H9 (cell line): ENCODE measurements at regions not wholly inside any gene's neighbourhood (a gene's known extent, or its start where the extent isn't known, plus 50 kb on each side); places are given as distances from the start of the nearest gene placed in this dataset.

Source experiments
- DNase-seq: peaks from one replicate; pipeline ENCODE4 v3.0.0-alpha.2; 2017
- H2AFZ ChIP-seq: one replicate; pipeline ENCODE4 v1.6.1; 2013; ENCODE audit warnings: mild to moderate bottlenecking, low read length, control low read depth, moderate library complexity
- H2AK5ac ChIP-seq: 2 replicates; pipeline ENCODE4 v1.6.1; 2013; ENCODE audit warnings: low read length, control low read depth, mixed read lengths; ENCODE audit not compliant: insufficient read length
- H2BK120ac ChIP-seq: one replicate; pipeline ENCODE4 v1.6.1; 2013; ENCODE audit warnings: low read depth, mild to moderate bottlenecking, low read length, control low read depth, inconsistent platforms; ENCODE audit not compliant: poor library complexity, severe bottlenecking
- H2BK12ac ChIP-seq: 2 replicates; pipeline ENCODE4 v1.6.1; 2013; ENCODE audit warnings: low read length, control low read depth, mixed read lengths, low read depth; ENCODE audit not compliant: insufficient read length
- H2BK15ac ChIP-seq: 2 replicates; pipeline ENCODE4 v1.6.1; 2013; ENCODE audit warnings: low read depth, low read length, control low read depth
- H2BK20ac ChIP-seq: one replicate; pipeline ENCODE4 v1.6.1; 2013; ENCODE audit warnings: low read depth, mild to moderate bottlenecking, low read length, control low read depth, inconsistent platforms; ENCODE audit not compliant: poor library complexity, severe bottlenecking
- H2BK5ac ChIP-seq: 2 replicates; pipeline ENCODE4 v1.6.1; 2013; ENCODE audit warnings: low read length, control low read depth, mixed read lengths; ENCODE audit not compliant: insufficient read length
- H3K14ac ChIP-seq: 2 replicates; pipeline ENCODE4 v1.6.1; 2013; ENCODE audit warnings: low read length, control low read depth; ENCODE audit not compliant: insufficient read depth
- H3K18ac ChIP-seq: 2 replicates; pipeline ENCODE4 v1.6.1; 2013; ENCODE audit warnings: low read depth, mild to moderate bottlenecking, mixed read lengths, low read length, control low read depth; ENCODE audit not compliant: insufficient read length
- H3K23ac ChIP-seq: 2 replicates; pipeline ENCODE4 v1.6.1; 2013; ENCODE audit warnings: low read length, control low read depth, mixed read lengths, low read depth; ENCODE audit not compliant: insufficient read length
- H3K23me2 ChIP-seq: 2 replicates; pipeline ENCODE4 v1.6.1; 2013; ENCODE audit warnings: low read depth, mild to moderate bottlenecking, mixed read lengths, low read length, control low read depth; ENCODE audit not compliant: insufficient read length, poor library complexity, severe bottlenecking
- H3K27ac ChIP-seq: 2 replicates; pipeline ENCODE4 v1.5.1; 2013; ENCODE audit warnings: low read length, control low read depth, mixed read lengths, low read depth; ENCODE audit not compliant: insufficient read length
- H3K27me3 ChIP-seq: 2 replicates; pipeline ENCODE4 v1.6.1; 2013; ENCODE audit warnings: low read length, control low read depth, inconsistent platforms; ENCODE audit not compliant: insufficient read depth
- H3K4ac ChIP-seq: 2 replicates; pipeline ENCODE4 v1.6.1; 2013; ENCODE audit warnings: low read depth, mild to moderate bottlenecking, control low read depth, inconsistent platforms, low read length, moderate library complexity
- H3K4me1 ChIP-seq: 2 replicates; pipeline ENCODE4 v1.6.1; 2013; ENCODE audit warnings: low read length, control low read depth, inconsistent platforms; ENCODE audit not compliant: insufficient read depth
- H3K4me2 ChIP-seq: 2 replicates; pipeline ENCODE4 v1.6.1; 2013; ENCODE audit warnings: low read length, control low read depth, mixed read lengths; ENCODE audit not compliant: insufficient read length, insufficient read depth
- H3K56ac ChIP-seq: 2 replicates; pipeline ENCODE4 v1.6.1; 2013; ENCODE audit warnings: low read depth, mild to moderate bottlenecking, mixed read lengths, low read length, control low read depth; ENCODE audit not compliant: insufficient read length
- H3K79me1 ChIP-seq: 2 replicates; pipeline ENCODE4 v1.6.1; 2013; ENCODE audit warnings: low read depth, mild to moderate bottlenecking, moderate library complexity, low read length, control low read depth, inconsistent platforms; ENCODE audit not compliant: insufficient read depth, poor library complexity, severe bottlenecking
- H3K79me2 ChIP-seq: 2 replicates; pipeline ENCODE4 v1.6.1; 2013; ENCODE audit warnings: low read length, control low read depth, inconsistent platforms; ENCODE audit not compliant: insufficient read depth
- H3K9ac ChIP-seq: 2 replicates; pipeline ENCODE4 v1.6.1; 2013; ENCODE audit warnings: low read length, control low read depth, mixed read lengths; ENCODE audit not compliant: insufficient read length; ENCODE audit errors: extremely low read depth
- H3K9me3 ChIP-seq: one replicate; pipeline ENCODE4 v1.6.1; 2013; ENCODE audit warnings: low read depth, low read length, inconsistent platforms; ENCODE audit not compliant: control insufficient read depth
- H3T11ph ChIP-seq: one replicate; pipeline ENCODE4 v1.6.1; 2013; ENCODE audit warnings: mild to moderate bottlenecking, low read length, control low read depth, inconsistent platforms
- H4K20me1 ChIP-seq: one replicate; pipeline ENCODE4 v1.6.1; 2013; ENCODE audit not compliant: control insufficient read depth, insufficient read length, insufficient read depth
- H4K5ac ChIP-seq: 2 replicates; pipeline ENCODE4 v1.6.1; 2013; ENCODE audit warnings: low read depth, mild to moderate bottlenecking, mixed read lengths, low read length, control low read depth; ENCODE audit not compliant: insufficient read length
- H4K8ac ChIP-seq: replicated peaks from 2 replicates; pipeline ENCODE4 v1.6.1; 2013; ENCODE audit warnings: low read length, control low read depth, mixed read lengths, low read depth; ENCODE audit not compliant: insufficient read length
- H4K91ac ChIP-seq: 2 replicates; pipeline ENCODE4 v1.6.1; 2013; ENCODE audit warnings: low read depth, mild to moderate bottlenecking, moderate library complexity, mixed read lengths, low read length, control low read depth; ENCODE audit not compliant: insufficient read length
- H3K27ac Mint-ChIP-seq, 3 experiments: 2 replicates in 2 of 3; 3 replicates in 1 of 3; pipeline ENCODE4 v1.8.0; 2020 to 2021; ENCODE audit warnings: mixed read lengths in 3 of 3, mild to moderate bottlenecking in 1 of 3, moderate library complexity in 1 of 3
- H3K27me3 Mint-ChIP-seq: 2 replicates; pipeline ENCODE4 v1.8.0; 2021; ENCODE audit warnings: low read depth, mild to moderate bottlenecking, moderate library complexity, mixed read lengths
- H3K36me3 Mint-ChIP-seq, 3 experiments: 2 replicates in 2 of 3; 3 replicates in 1 of 3; pipeline ENCODE4 v1.8.0; 2020 to 2021; ENCODE audit warnings: low read depth in 3 of 3, mixed read lengths in 3 of 3; ENCODE audit not compliant: insufficient read depth in 1 of 3
- H3K4me1 Mint-ChIP-seq, 2 experiments: 2 replicates each; pipeline ENCODE4 v1.8.0; 2020; ENCODE audit warnings: mixed read lengths in 2 of 2
- H3K4me3 Mint-ChIP-seq, 2 experiments: 2 replicates in 1 of 2; 3 replicates in 1 of 2; pipeline ENCODE4 v1.8.0; 2020 to 2021; ENCODE audit warnings: mild to moderate bottlenecking in 2 of 2, mixed read lengths in 2 of 2, moderate library complexity in 1 of 2
- H3K9me3 Mint-ChIP-seq, 2 experiments: 2 replicates in 1 of 2; 3 replicates in 1 of 2; pipeline ENCODE4 v1.8.0; 2020; ENCODE audit warnings: mild to moderate bottlenecking in 2 of 2, mixed read lengths in 2 of 2, moderate library complexity in 1 of 2
- WGBS: extraction: QIAGEN DNeasy Blood & Tissue Kit; methylation state at CpG from one replicate; pipeline ENCODE4 v1.1.7; 2013; ENCODE audit warnings: missing lambda C conversion rate, low lambda C conversion rate, mixed read lengths; ENCODE audit not compliant: insufficient read length; ENCODE audit errors: extremely low coverage; 5-methylcytosine and 5-hydroxymethylcytosine counted together
- TF ChIP-seq, protein P1 (sequence below): fragments of 200-600 bp; sonication (generic); conservative IDR thresholded peaks from 3 replicates; pipeline ENCODE4 v1.8.0; 2021; ENCODE audit warnings: antibody characterized with exemption, mild to moderate bottlenecking

DNA sequence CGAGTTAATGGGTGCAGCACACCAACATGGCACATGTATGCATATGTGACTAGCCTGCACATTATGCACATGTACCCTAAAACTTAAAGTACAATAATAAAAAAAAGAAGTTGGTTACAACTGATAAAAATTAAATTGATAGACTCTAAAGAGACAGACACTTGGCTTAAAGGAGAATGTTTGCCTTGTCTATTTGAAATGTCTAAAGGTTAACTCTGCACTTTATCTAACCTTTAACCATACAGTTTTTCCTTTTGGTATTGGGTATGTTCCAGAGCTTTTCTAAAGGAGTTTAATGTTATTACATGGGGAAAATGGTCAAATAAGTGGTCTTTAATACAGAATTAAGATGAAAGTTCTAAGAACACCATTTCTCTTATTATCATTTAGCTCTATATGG, 145.1 kb upstream of the HCCS start:
- Histone ChIP-seq H3K79me2 (no peaks in the 10 kb centered on the region), H2AFZ (no peak overlapping the region), H3K9ac (no peak overlapping the region), H3K14ac (no peak overlapping the region), H2BK15ac (no peak overlapping the region), H2BK120ac (no peak overlapping the region), H3K18ac (no peak overlapping the region), H3K4me2 (no peak overlapping the region), H4K8ac (no peak overlapping the region), H3K27me3 (no peaks in the 10 kb centered on the region), H2BK5ac (no peak overlapping the region), H3K23ac (no peak overlapping the region), H3K79me1 (no peaks in the 10 kb centered on the region), H3K23me2 (no peaks in the 10 kb centered on the region), H3K9me3 (no peaks in the 10 kb centered on the region), H3K4ac (no peak overlapping the region), H3K56ac (no peak overlapping the region), H3K4me1 (no peaks in the 10 kb centered on the region), H3T11ph (no peak overlapping the region), H3K27ac (no peak overlapping the region), H2BK12ac (no peak overlapping the region), H2AK5ac (no peak overlapping the region), H4K91ac (no peak overlapping the region), H2BK20ac (no peak overlapping the region), H4K5ac (no peak overlapping the region), H4K20me1 (no peaks in the 10 kb centered on the region)
- WGBS = no CpG with 5 or more reads among the region's 1 CpG
- Mint-ChIP-seq H3K4me3 (no peak overlapping the region), H3K27me3 (no peaks in the 10 kb centered on the region), H3K4me1 (peaks cover 0 to 2% of the 10 kb centered on the region in 2 experiments; a peak in 2 of 4 replicates), H3K9me3 (peaks cover 32% of the 10 kb centered on the region in 2 experiments), H3K27ac (no peak overlapping the region), H3K36me3 (no peaks in the 10 kb centered on the region; a peak in 2 of 7 replicates)
- TF ChIP-seq, protein P1, sequence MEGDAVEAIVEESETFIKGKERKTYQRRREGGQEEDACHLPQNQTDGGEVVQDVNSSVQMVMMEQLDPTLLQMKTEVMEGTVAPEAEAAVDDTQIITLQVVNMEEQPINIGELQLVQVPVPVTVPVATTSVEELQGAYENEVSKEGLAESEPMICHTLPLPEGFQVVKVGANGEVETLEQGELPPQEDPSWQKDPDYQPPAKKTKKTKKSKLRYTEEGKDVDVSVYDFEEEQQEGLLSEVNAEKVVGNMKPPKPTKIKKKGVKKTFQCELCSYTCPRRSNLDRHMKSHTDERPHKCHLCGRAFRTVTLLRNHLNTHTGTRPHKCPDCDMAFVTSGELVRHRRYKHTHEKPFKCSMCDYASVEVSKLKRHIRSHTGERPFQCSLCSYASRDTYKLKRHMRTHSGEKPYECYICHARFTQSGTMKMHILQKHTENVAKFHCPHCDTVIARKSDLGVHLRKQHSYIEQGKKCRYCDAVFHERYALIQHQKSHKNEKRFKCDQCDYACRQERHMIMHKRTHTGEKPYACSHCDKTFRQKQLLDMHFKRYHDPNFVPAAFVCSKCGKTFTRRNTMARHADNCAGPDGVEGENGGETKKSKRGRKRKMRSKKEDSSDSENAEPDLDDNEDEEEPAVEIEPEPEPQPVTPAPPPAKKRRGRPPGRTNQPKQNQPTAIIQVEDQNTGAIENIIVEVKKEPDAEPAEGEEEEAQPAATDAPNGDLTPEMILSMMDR = no peak
- no peak for DNase-seq
